GM23338 (cell line): ENCODE measurements at regions not wholly inside any gene's neighbourhood (a gene's known extent, or its start where the extent isn't known, plus 50 kb on each side); places are given as distances from the start of the nearest gene placed in this dataset.
A peak's percentile ranks its signal among the peaks of the same experiment; 100 is the strongest.

ENCODE experiments used
- ATAC-seq: fragments of 200-7000 bp; cut with Tn5 transposase; 3 replicates; pipeline ENCODE4 v1.9.1; 2020
- DNase-seq: peaks from one replicate; pipeline ENCODE4 v3.0.0-alpha.2; 2015; ENCODE audit warnings: low spot score
- H2AFZ ChIP-seq: fragments of 200-600 bp; sonication (generic); 2 replicates; pipeline ENCODE4 v1.8.0; 2016; ENCODE audit warnings: antibody characterized with exemption, mild to moderate bottlenecking, moderate library complexity
- H3F3A ChIP-seq: fragments of 200-600 bp; sonication (generic); replicated peaks from 2 replicates; pipeline ENCODE4 v1.8.0; 2017; ENCODE audit warnings: antibody characterized with exemption, mixed run types, low read depth
- H3K27ac ChIP-seq: fragments of 200-600 bp; sonication (generic); 2 replicates; pipeline ENCODE4 v1.6.1; 2016; ENCODE audit warnings: low read depth
- H3K27me3 ChIP-seq: fragments of 200-600 bp; sonication (generic); 2 replicates; pipeline ENCODE4 v1.8.0; 2016; ENCODE audit warnings: mild to moderate bottlenecking, mixed run types, moderate library complexity; ENCODE audit not compliant: insufficient read depth
- H3K36me3 ChIP-seq: fragments of 200-600 bp; sonication (generic); 2 replicates; pipeline ENCODE4 v1.8.0; 2016; ENCODE audit warnings: mild to moderate bottlenecking; ENCODE audit not compliant: insufficient read depth
- H3K4me1 ChIP-seq: fragments of 200-600 bp; sonication (generic); 2 replicates; pipeline ENCODE4 v1.8.0; 2016; ENCODE audit warnings: mild to moderate bottlenecking, moderate library complexity; ENCODE audit not compliant: insufficient read depth
- H3K4me2 ChIP-seq: fragments of 200-600 bp; sonication (generic); 2 replicates; pipeline ENCODE4 v1.7.1; 2017; ENCODE audit warnings: mixed run types
- H3K4me3 ChIP-seq: fragments of 200-600 bp; sonication (generic); 2 replicates; pipeline ENCODE4 v1.6.1; 2016; ENCODE audit warnings: mixed run types
- H3K79me2 ChIP-seq: fragments of 200-600 bp; sonication (generic); replicated peaks from 2 replicates; pipeline ENCODE4 v1.8.0; 2017; ENCODE audit warnings: mild to moderate bottlenecking; ENCODE audit not compliant: insufficient read depth
- H3K9me2 ChIP-seq: fragments of 200-600 bp; sonication (generic); 2 replicates; pipeline ENCODE4 v1.8.0; 2017; ENCODE audit not compliant: insufficient read depth
- H4K20me1 ChIP-seq: fragments of 200-600 bp; sonication (generic); replicated peaks from 2 replicates; pipeline ENCODE4 v1.8.0; 2017; ENCODE audit warnings: mild to moderate bottlenecking; ENCODE audit not compliant: insufficient read depth
- H3K27ac Mint-ChIP-seq: 2 replicates; pipeline ENCODE4 v1.8.0; 2020; ENCODE audit warnings: inconsistent platforms, mild to moderate bottlenecking, moderate library complexity, mixed read lengths
- H3K27me3 Mint-ChIP-seq: 3 replicates; pipeline ENCODE4 v1.8.0; 2022; ENCODE audit warnings: low read depth, mild to moderate bottlenecking, moderate library complexity, mixed read lengths, inconsistent platforms; ENCODE audit not compliant: insufficient read depth, poor library complexity
- H3K36me3 Mint-ChIP-seq: 3 replicates; pipeline ENCODE4 v1.8.0; 2021; ENCODE audit warnings: low read depth, mild to moderate bottlenecking, inconsistent platforms, moderate library complexity, mixed read lengths
- H3K4me1 Mint-ChIP-seq: 3 replicates; pipeline ENCODE4 v1.8.0; 2020; ENCODE audit warnings: mild to moderate bottlenecking, inconsistent platforms, mixed read lengths
- H3K4me3 Mint-ChIP-seq: 3 replicates; pipeline ENCODE4 v1.8.0; 2021; ENCODE audit warnings: moderate library complexity, mild to moderate bottlenecking, inconsistent platforms, mixed read lengths
- H3K9me3 Mint-ChIP-seq: 3 replicates; pipeline ENCODE4 v1.8.0; 2020; ENCODE audit warnings: moderate library complexity, mild to moderate bottlenecking, inconsistent platforms, mixed read lengths
- CTCF ChIP-seq, 2 experiments: fragments of 200-600 bp in 1 of 2; sonication (generic) in 1 of 2; conservative IDR thresholded peaks; 2 replicates each; pipeline versions ENCODE4 v1.5.1 to v1.6.1; 2016 to 2017; ENCODE audit warnings: antibody characterized with exemption in 2 of 2, low read depth in 2 of 2, mild to moderate bottlenecking in 2 of 2, moderate library complexity in 1 of 2
- EZH2 ChIP-seq: fragments of 200-600 bp; sonication (generic); IDR thresholded peaks from one replicate; pipeline ENCODE4 v1.8.0; 2017; ENCODE audit warnings: antibody characterized with exemption, mild to moderate bottlenecking, low read depth; ENCODE audit not compliant: unreplicated experiment
- NANOG ChIP-seq: IDR thresholded peaks from 2 replicates; pipeline ENCODE4 v1.6.1; 2016; ENCODE audit warnings: antibody characterized with exemption, borderline replicate concordance
- STAT1 ChIP-seq: IDR thresholded peaks from one replicate; pipeline ENCODE4 v1.6.1; 2016; ENCODE audit warnings: antibody characterized with exemption; ENCODE audit not compliant: unreplicated experiment
- ZNF331 ChIP-seq: fragments of 250-450 bp; sonication (Bioruptor Pico); IDR thresholded peaks from 2 replicates; pipeline ENCODE4 v1.5.0; 2020; ENCODE audit warnings: low read depth, mild to moderate bottlenecking, moderate library complexity
- TF ChIP-seq, protein P1 (sequence below): IDR thresholded peaks from 2 replicates; pipeline ENCODE4 v1.6.1; 2016; ENCODE audit warnings: antibody characterized with exemption
- TF ChIP-seq, protein P2 (sequence below): IDR thresholded peaks from one replicate; pipeline ENCODE4 v1.6.1; 2018; ENCODE audit warnings: antibody characterized with exemption; ENCODE audit not compliant: unreplicated experiment

GRCh38 chr3:157961665-157962064 lies 144.6 kb downstream of the SHOX2 start:
- TF ChIP-seq, protein P1, sequence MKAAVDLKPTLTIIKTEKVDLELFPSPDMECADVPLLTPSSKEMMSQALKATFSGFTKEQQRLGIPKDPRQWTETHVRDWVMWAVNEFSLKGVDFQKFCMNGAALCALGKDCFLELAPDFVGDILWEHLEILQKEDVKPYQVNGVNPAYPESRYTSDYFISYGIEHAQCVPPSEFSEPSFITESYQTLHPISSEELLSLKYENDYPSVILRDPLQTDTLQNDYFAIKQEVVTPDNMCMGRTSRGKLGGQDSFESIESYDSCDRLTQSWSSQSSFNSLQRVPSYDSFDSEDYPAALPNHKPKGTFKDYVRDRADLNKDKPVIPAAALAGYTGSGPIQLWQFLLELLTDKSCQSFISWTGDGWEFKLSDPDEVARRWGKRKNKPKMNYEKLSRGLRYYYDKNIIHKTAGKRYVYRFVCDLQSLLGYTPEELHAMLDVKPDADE: no peak
- TF ChIP-seq STAT1 (no peak), EZH2 (no peak)
- H3K4me3 Mint-ChIP-seq: no peak overlapping the region
- no peak overlapping the region for H3K27ac Mint-ChIP-seq
- Histone ChIP-seq H3K36me3 (no peaks in the 10 kb centered on the region), H3K27ac (no peak overlapping the region), H3F3A (no peaks in the 10 kb centered on the region), H3K4me3 (no peak overlapping the region), H3K4me2 (no peak overlapping the region), H2AFZ (no peak overlapping the region), H3K9me2 (no peaks in the 10 kb centered on the region), H3K79me2 (no peaks in the 10 kb centered on the region), H3K4me1 (no peaks in the 10 kb centered on the region; the same call in 1 of the 2 replicates), H4K20me1 (no peaks in the 10 kb centered on the region), H3K27me3 (no peaks in the 10 kb centered on the region)
- peaks cover 2% of the 10 kb centered on the region for H3K27me3 Mint-ChIP-seq
- ATAC-seq (no peak), DNase-seq (no peak)
- peaks cover 9% of the 10 kb centered on the region for H3K4me1 Mint-ChIP-seq
- H3K36me3 Mint-ChIP-seq: no peaks in the 10 kb centered on the region
- no peaks in the 10 kb centered on the region for H3K9me3 Mint-ChIP-seq

DNA sequence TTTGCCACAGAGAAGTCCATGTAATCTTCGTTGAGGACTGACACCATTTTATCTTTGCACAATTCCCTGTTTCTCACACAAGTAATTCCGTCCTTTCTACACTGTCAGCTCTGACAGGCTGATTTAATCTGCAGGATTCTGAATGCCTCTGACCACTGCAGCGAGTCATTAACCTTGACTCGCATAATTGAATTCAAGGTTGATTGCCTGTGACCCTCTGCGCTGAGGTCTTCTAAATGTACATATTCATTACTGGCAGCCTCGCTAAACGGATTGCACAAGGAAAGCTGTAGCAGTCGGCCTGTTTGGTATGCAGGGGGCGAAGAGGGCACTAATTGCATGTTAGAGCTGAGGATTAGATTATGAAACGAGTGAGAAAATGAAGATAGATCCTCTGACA lies 147.8 kb downstream of the SHOX2 start:
- Mint-ChIP-seq H3K4me1 (peaks cover 7% of the 10 kb centered on the region), H3K4me3 (no peak overlapping the region), H3K27me3 (peaks cover 2% of the 10 kb centered on the region), H3K27ac (no peak overlapping the region), H3K9me3 (no peaks in the 10 kb centered on the region), H3K36me3 (no peaks in the 10 kb centered on the region)
- Histone ChIP-seq H4K20me1 (no peaks in the 10 kb centered on the region), H3K9me2 (no peaks in the 10 kb centered on the region), H3K4me3 (no peak overlapping the region), H3K4me1 (no peaks in the 10 kb centered on the region), H3K36me3 (no peaks in the 10 kb centered on the region), H3K79me2 (no peaks in the 10 kb centered on the region), H3K4me2 (no peak overlapping the region), H2AFZ (no peak overlapping the region), H3K27ac (no peak overlapping the region), H3F3A (no peaks in the 10 kb centered on the region), H3K27me3 (no peaks in the 10 kb centered on the region)
- peak; percentile 23 for DNase-seq
- ATAC-seq: no peak; the same call in 2 of the 3 replicates
- TF ChIP-seq, protein P1: no peak
- no peak for TF ChIP-seq NANOG
- no peak for TF ChIP-seq EZH2
- TF ChIP-seq STAT1: no peak
- no peak for TF ChIP-seq CTCF (conservative IDR thresholded peaks at IDR 0.05; ENCODE audit: low read depth in 2 of 2)
- TF ChIP-seq ZNF331 (CRISPR knock-in tag): no peak
- TF ChIP-seq, protein P2, sequence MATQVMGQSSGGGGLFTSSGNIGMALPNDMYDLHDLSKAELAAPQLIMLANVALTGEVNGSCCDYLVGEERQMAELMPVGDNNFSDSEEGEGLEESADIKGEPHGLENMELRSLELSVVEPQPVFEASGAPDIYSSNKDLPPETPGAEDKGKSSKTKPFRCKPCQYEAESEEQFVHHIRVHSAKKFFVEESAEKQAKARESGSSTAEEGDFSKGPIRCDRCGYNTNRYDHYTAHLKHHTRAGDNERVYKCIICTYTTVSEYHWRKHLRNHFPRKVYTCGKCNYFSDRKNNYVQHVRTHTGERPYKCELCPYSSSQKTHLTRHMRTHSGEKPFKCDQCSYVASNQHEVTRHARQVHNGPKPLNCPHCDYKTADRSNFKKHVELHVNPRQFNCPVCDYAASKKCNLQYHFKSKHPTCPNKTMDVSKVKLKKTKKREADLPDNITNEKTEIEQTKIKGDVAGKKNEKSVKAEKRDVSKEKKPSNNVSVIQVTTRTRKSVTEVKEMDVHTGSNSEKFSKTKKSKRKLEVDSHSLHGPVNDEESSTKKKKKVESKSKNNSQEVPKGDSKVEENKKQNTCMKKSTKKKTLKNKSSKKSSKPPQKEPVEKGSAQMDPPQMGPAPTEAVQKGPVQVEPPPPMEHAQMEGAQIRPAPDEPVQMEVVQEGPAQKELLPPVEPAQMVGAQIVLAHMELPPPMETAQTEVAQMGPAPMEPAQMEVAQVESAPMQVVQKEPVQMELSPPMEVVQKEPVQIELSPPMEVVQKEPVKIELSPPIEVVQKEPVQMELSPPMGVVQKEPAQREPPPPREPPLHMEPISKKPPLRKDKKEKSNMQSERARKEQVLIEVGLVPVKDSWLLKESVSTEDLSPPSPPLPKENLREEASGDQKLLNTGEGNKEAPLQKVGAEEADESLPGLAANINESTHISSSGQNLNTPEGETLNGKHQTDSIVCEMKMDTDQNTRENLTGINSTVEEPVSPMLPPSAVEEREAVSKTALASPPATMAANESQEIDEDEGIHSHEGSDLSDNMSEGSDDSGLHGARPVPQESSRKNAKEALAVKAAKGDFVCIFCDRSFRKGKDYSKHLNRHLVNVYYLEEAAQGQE: no peak
